Keratinocyte (primary cell): ENCODE measurements at regions not wholly inside any gene's neighbourhood (a gene's known extent, or its start where the extent isn't known, plus 50 kb on each side); places are given as distances from the start of the nearest gene placed in this dataset.

Source experiments
- EZH2 ChIP-seq: IDR thresholded peaks from one replicate; pipeline ENCODE4 v1.6.1; 2012; ENCODE audit warnings: inconsistent platforms, mild to moderate bottlenecking, low read length, moderate library complexity
- TF ChIP-seq, protein P1 (sequence below), 3 experiments: IDR thresholded peaks in 1 of 3; conservative IDR thresholded peaks in 1 of 3; optimal IDR thresholded peaks in 1 of 3; 2 replicates in 2 of 3; 3 replicates in 1 of 3; pipeline versions ENCODE3 to v1.5.1; 2011; ENCODE audit warnings: low read length in 3 of 3, mild to moderate bottlenecking in 3 of 3, moderate library complexity in 2 of 3, control low read depth in 1 of 3, inconsistent platforms in 1 of 3; ENCODE audit not compliant: insufficient read depth in 2 of 3; ENCODE audit errors: extremely low read depth in 1 of 3

DNA sequence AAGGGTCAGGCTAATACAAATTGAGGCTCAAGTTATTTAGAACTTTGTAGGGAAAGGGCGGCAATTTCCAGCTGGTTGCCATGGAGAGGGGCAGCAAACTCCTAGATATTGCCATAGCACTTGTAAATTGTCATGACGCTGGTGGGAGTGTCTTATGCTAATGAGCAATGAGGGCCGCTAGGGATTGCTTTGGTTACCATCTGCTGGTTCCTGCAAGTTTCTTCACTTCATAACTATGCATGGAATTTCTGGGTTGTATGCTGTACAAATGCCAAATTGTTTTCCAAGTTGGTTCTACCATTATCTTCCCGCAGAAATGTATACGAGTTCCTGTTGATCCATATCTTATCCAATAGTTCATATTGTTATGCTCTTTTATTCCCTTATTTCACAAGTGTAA lies 1339.4 kb downstream of the EFNB2 start:
- TF ChIP-seq, protein P1, sequence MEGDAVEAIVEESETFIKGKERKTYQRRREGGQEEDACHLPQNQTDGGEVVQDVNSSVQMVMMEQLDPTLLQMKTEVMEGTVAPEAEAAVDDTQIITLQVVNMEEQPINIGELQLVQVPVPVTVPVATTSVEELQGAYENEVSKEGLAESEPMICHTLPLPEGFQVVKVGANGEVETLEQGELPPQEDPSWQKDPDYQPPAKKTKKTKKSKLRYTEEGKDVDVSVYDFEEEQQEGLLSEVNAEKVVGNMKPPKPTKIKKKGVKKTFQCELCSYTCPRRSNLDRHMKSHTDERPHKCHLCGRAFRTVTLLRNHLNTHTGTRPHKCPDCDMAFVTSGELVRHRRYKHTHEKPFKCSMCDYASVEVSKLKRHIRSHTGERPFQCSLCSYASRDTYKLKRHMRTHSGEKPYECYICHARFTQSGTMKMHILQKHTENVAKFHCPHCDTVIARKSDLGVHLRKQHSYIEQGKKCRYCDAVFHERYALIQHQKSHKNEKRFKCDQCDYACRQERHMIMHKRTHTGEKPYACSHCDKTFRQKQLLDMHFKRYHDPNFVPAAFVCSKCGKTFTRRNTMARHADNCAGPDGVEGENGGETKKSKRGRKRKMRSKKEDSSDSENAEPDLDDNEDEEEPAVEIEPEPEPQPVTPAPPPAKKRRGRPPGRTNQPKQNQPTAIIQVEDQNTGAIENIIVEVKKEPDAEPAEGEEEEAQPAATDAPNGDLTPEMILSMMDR (optimal IDR thresholded peaks at IDR 0.05 in 1 of 3, IDR thresholded peaks at IDR 0.05 in 1 of 3, conservative IDR thresholded peaks at IDR 0.05 in 1 of 3; ENCODE audit: extremely low read depth in 1 of 3, insufficient read depth in 2 of 3, low read length in 3 of 3), result no peak
- no peak for TF ChIP-seq EZH2
